ENCODE measurements at regions not wholly inside any gene's neighbourhood (a gene's known extent, or its start where the extent isn't known, plus 50 kb on each side); places are given as distances from the start of the nearest gene placed in this dataset.

DNA sequence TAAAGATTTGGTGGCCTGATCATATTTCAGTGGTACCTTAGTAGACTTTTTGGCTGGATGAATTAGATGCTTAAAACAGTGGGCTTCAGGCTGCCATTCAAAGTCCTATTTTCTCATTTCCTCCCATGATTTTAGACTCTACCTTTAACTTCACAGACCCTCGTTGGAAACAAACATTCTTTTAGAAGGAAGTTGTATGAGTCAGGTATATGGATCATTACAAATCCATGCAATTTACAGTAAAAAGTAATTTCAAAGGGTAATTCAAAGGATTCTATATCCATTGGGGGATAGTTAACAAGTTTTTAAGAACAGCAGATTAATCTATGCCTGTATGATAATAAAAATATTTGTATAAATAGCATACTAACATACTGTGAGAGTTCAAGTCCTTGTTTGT is 216.9 kb upstream of the RRP15 start:
- DNase-seq (ENCODE audit: low spot score) = no peak
- H3K27ac ChIP-seq = no peak overlapping the region
- no peak for TF ChIP-seq CTCF (conservative IDR thresholded peaks at IDR 0.05; ENCODE audit: low read depth)
- CTCF ChIA-PET = no interaction called here
- POLR2A ChIA-PET (ENCODE audit: low non-redundant PET) = no interaction called here

DNA sequence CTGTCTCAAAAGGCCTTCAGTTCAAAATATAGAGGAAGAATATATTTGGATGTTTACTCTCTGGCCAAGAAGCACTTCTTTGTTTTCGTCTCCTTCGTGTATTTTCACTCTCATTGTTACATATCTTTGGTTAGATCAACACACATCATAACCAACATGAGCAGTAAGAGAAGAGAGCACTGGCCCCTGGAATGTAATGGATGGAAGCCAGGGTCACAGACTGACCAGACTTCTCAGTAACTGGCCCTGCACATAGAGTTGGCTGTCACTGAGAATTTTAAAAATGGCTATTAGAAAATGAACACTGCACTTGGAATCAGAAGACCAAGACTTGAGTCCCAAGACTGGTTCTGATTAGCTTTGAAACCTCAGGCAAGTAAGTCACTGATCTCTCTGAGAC is 215.9 kb upstream of the RRP15 start:
- no peak overlapping the region for H3K27ac ChIP-seq
- CTCF ChIA-PET = interaction anchor here (0.8 kb wide), 1 partner anchor 97 kb away, joined by 3 read pairs; no protein-coding TSS in a partner anchor
- POLR2A ChIA-PET (ENCODE audit: low non-redundant PET) = no interaction called here
- no peak for DNase-seq (ENCODE audit: low spot score)
- TF ChIP-seq CTCF (conservative IDR thresholded peaks at IDR 0.05; ENCODE audit: low read depth) = no peak

DNA sequence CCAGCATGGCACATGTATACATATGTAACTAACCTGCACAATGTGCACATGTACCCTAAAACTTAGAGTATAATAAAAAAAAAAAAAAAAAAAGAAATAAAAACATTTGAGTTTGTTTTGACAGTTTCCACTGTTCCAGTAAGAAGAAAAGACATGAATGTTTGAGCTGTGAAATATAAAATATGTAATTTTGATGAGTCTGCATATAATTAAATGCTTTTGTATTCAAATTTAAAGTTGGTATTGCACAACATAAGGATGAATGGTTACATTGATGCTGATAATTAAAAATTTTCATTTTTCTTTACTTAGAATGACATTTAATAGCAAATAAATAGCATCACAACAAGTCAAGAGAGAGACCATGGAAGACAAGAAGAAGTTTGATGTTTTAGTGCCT is 212.0 kb upstream of the RRP15 start:
- CTCF ChIA-PET = no interaction called here
- TF ChIP-seq CTCF (conservative IDR thresholded peaks at IDR 0.05; ENCODE audit: low read depth) = no peak
- DNase-seq (ENCODE audit: low spot score) = no peak
- POLR2A ChIA-PET (ENCODE audit: low non-redundant PET) = no interaction called here
- H3K27ac ChIP-seq = no peak overlapping the region

DNA sequence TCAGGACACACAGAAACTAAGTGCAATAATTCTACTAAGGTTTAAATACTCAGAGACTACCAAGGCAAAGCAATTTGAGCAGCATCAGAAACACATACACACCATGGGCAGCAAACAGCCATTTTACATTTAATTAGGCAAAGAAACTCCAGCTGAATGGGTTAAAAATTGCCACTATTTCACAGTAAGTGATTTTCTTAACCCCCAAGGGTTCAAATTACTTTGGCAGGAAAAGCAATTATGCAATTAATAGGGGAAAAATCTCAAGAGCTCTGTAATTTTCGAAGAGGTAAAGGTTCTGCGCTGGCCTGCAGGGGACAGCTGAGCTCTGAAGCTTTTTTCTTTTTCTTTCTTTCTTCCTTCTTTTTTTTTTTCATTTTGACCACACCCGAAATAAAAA is 206.2 kb upstream of the RRP15 start:
- no peak for TF ChIP-seq CTCF (conservative IDR thresholded peaks at IDR 0.05; ENCODE audit: low read depth)
- no peak overlapping the region for H3K27ac ChIP-seq
- POLR2A ChIA-PET (ENCODE audit: low non-redundant PET) = no interaction called here
- CTCF ChIA-PET = interaction anchor here (0.8 kb wide), 1 partner anchor 718 kb away, joined by 4 read pairs; no protein-coding TSS in a partner anchor
- DNase-seq (ENCODE audit: low spot score) = no peak

DNA sequence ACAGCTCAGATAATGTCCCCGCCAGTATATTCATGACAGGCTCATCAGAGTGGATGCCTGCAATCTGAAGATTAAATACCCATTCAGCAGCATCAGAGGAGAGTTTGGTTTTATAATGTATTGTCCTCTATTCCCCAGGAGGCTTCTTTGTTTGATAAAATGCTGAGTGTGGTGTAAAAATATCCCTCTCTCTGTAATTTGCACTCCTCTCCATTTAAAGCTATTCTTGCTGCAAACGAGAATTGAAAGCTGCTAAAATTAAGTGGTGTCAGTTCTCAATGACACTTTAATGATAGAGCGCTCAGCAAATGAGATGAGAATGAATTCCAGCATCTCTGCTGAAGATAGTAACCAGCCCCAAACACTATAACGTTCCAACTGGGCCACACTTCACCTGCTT is 205.7 kb upstream of the RRP15 start:
- ChIA-PET POLR2A (ENCODE audit: low non-redundant PET) (no interaction called here), CTCF (no interaction called here)
- H3K27ac ChIP-seq = no peak overlapping the region
- TF ChIP-seq CTCF (conservative IDR thresholded peaks at IDR 0.05; ENCODE audit: low read depth) = no peak
- DNase-seq (ENCODE audit: low spot score) = no peak

GRCh38 chr1:218079820-218080219 is 205.3 kb upstream of the RRP15 start:
- TF ChIP-seq CTCF (conservative IDR thresholded peaks at IDR 0.05; ENCODE audit: low read depth) = no peak
- ChIA-PET CTCF (no interaction called here), POLR2A (ENCODE audit: low non-redundant PET) (no interaction called here)
- no peak for DNase-seq (ENCODE audit: low spot score)
- H3K27ac ChIP-seq = no peak overlapping the region

DNA sequence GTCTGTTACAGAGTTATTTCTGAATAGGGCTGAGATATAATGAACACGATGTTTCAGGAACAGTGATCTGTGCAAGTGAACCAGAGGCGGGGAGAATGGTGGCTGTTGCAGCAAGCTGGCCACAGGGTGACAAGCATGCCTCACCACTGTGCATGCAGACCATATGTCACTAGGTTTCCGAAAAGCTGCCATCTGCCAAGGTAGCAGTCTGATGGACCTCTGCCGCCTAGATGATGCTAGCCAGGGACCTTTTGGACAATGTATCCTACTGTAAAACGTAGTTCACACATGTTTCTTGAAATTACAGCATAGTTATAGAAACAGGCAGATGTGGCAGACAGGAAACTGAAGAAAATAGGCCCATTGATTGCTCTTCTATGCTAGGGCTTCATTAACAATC is 204.2 kb upstream of the RRP15 start:
- no peak for DNase-seq (ENCODE audit: low spot score)
- no peak for TF ChIP-seq CTCF (conservative IDR thresholded peaks at IDR 0.05; ENCODE audit: low read depth)
- no peak overlapping the region for H3K27ac ChIP-seq
- ChIA-PET POLR2A (ENCODE audit: low non-redundant PET) (no interaction called here), CTCF (no interaction called here)
